Calu3 (cell line): ENCODE measurements at regions not wholly inside any gene's neighbourhood (a gene's known extent, or its start where the extent isn't known, plus 50 kb on each side); places are given as distances from the start of the nearest gene placed in this dataset.

Experiments
- BruUV-seq: library from RNA; stranded (reverse); fragments of 400-500 nt; replicated peaks from 2 replicates; lab custom pipeline; 2021; lab: Mats Ljungman, UMichigan
- CTCF ChIA-PET: fragments of 300-600 bp; sonication (Branson Sonifier 250); formaldehyde crosslinking; loops from one replicate; lab custom pipeline; 2022; ENCODE audit warnings: antibody characterized with exemption; lab: Charles Lee
- DNase-seq: peaks from one replicate; pipeline ENCODE4 v3.0.0; 2022
- H3K27ac Mint-ChIP-seq: one replicate; pipeline ENCODE4 v1.8.0; 2022; ENCODE audit warnings: mixed read lengths; ENCODE audit not compliant: unreplicated experiment
- H3K27me3 Mint-ChIP-seq: one replicate; pipeline ENCODE4 v1.8.0; 2022; ENCODE audit warnings: mixed read lengths; ENCODE audit not compliant: unreplicated experiment
- H3K36me3 Mint-ChIP-seq: one replicate; pipeline ENCODE4 v1.8.0; 2022; ENCODE audit warnings: mild to moderate bottlenecking, moderate library complexity, mixed read lengths; ENCODE audit not compliant: insufficient read depth, unreplicated experiment
- H3K4me1 Mint-ChIP-seq: one replicate; pipeline ENCODE4 v1.8.0; 2022; ENCODE audit warnings: mild to moderate bottlenecking, low read depth, mixed read lengths; ENCODE audit not compliant: unreplicated experiment
- H3K4me3 Mint-ChIP-seq: one replicate; pipeline ENCODE4 v1.8.0; 2022; ENCODE audit warnings: mild to moderate bottlenecking, low read depth, moderate library complexity, mixed read lengths; ENCODE audit not compliant: unreplicated experiment
- H3K9me3 Mint-ChIP-seq: one replicate; pipeline ENCODE4 v1.8.0; 2022; ENCODE audit warnings: low read depth, mixed read lengths; ENCODE audit not compliant: unreplicated experiment
- CTCF ChIP-seq: fragments of 200-600 bp; IDR thresholded peaks from one replicate; pipeline ENCODE4 v1.8.0; 2022; ENCODE audit warnings: antibody characterized with exemption; ENCODE audit not compliant: unreplicated experiment
- intact Hi-C: fragments of 100-400 bp; cut with micrococcal nuclease; formaldehyde crosslinking; loops from one replicate; pipeline ENCODE4 v1.10.0; 2022; ENCODE audit not compliant: unreplicated experiment

GRCh38 chr10:56583316-56583715, 222.3 kb upstream of the ZWINT start:
- no peaks in the 10 kb centered on the region for H3K36me3 Mint-ChIP-seq
- H3K27me3 Mint-ChIP-seq = no peaks in the 10 kb centered on the region
- no peak overlapping the region for H3K27ac Mint-ChIP-seq
- H3K4me3 Mint-ChIP-seq = no peak overlapping the region
- no peak for DNase-seq
- CTCF ChIA-PET = no interaction called here
- no TSS peak for BruUV-seq
- TF ChIP-seq CTCF = no peak
- intact Hi-C loops = no loop called here
- H3K9me3 Mint-ChIP-seq = no peaks in the 10 kb centered on the region
- H3K4me1 Mint-ChIP-seq = no peaks in the 10 kb centered on the region

GRCh38 chr10:56567580-56567979, 206.5 kb upstream of the ZWINT start:
- H3K4me3 Mint-ChIP-seq = no peak overlapping the region
- BruUV-seq = no TSS peak
- no peak for DNase-seq
- peaks cover 3% of the 10 kb centered on the region for H3K9me3 Mint-ChIP-seq
- no peaks in the 10 kb centered on the region for H3K4me1 Mint-ChIP-seq
- no peak overlapping the region for H3K27ac Mint-ChIP-seq
- CTCF ChIA-PET = no interaction called here
- no peaks in the 10 kb centered on the region for H3K36me3 Mint-ChIP-seq
- intact Hi-C loops = no loop called here
- no peak for TF ChIP-seq CTCF
- H3K27me3 Mint-ChIP-seq = no peaks in the 10 kb centered on the region

- Mint-ChIP-seq H3K36me3 (no peaks in the 10 kb centered on the region), H3K27me3 (no peaks in the 10 kb centered on the region), H3K4me3 (no peak overlapping the region), H3K9me3 (peaks cover 2% of the 10 kb centered on the region), H3K4me1 (no peaks in the 10 kb centered on the region), H3K27ac (no peak overlapping the region)
- TF ChIP-seq CTCF = no peak
- intact Hi-C loops = no loop called here
- CTCF ChIA-PET = no interaction called here
- DNase-seq = no peak
- no TSS peak for BruUV-seq
These were observed 200.3 kb upstream of the ZWINT start for GRCh38 chr10:56561336-56561735.

GRCh38 chr10:56551037-56551436, 190.0 kb upstream of the ZWINT start:
- no peaks in the 10 kb centered on the region for H3K27me3 Mint-ChIP-seq
- intact Hi-C loops = no loop called here
- no peak overlapping the region for H3K27ac Mint-ChIP-seq
- H3K36me3 Mint-ChIP-seq = no peaks in the 10 kb centered on the region
- peaks cover 4% of the 10 kb centered on the region for H3K9me3 Mint-ChIP-seq
- no peak overlapping the region for H3K4me3 Mint-ChIP-seq
- no peak for TF ChIP-seq CTCF
- no peak for DNase-seq
- CTCF ChIA-PET = no interaction called here
- no peaks in the 10 kb centered on the region for H3K4me1 Mint-ChIP-seq
- BruUV-seq = no TSS peak
